ENCODE measurements at regions not wholly inside any gene's neighbourhood (a gene's known extent, or its start where the extent isn't known, plus 50 kb on each side); places are given as distances from the start of the nearest gene placed in this dataset.

DNA sequence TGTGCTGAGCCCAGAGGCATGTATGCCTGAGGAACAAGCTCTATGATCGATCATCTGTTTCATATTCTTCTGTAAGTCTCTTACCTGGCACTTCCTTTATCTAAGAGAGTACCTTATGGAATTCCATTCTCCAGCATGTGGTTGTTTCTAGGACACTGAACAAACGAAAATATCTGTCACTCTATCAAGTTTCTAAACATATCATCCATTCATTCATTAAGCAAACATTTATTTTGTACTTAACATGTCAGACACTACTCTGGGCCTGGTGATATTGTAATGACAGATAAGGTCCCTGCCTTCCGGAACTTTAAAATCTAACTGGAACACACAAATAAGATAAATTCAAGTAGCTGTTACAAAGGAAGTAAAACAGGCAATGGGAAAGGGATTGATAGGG, 477.1 kb downstream of the IGSF11 start:
- TF ChIP-seq, protein P1, sequence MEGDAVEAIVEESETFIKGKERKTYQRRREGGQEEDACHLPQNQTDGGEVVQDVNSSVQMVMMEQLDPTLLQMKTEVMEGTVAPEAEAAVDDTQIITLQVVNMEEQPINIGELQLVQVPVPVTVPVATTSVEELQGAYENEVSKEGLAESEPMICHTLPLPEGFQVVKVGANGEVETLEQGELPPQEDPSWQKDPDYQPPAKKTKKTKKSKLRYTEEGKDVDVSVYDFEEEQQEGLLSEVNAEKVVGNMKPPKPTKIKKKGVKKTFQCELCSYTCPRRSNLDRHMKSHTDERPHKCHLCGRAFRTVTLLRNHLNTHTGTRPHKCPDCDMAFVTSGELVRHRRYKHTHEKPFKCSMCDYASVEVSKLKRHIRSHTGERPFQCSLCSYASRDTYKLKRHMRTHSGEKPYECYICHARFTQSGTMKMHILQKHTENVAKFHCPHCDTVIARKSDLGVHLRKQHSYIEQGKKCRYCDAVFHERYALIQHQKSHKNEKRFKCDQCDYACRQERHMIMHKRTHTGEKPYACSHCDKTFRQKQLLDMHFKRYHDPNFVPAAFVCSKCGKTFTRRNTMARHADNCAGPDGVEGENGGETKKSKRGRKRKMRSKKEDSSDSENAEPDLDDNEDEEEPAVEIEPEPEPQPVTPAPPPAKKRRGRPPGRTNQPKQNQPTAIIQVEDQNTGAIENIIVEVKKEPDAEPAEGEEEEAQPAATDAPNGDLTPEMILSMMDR (IDR thresholded peaks at IDR 0.05): no peak
- TF ChIP-seq POLR2A (IDR thresholded peaks at IDR 0.05): no peak

All from lower leg skin (tissue), 3 donors.